ENCODE measurements at regions not wholly inside any gene's neighbourhood (a gene's known extent, or its start where the extent isn't known, plus 50 kb on each side); places are given as distances from the start of the nearest gene placed in this dataset.

DNA sequence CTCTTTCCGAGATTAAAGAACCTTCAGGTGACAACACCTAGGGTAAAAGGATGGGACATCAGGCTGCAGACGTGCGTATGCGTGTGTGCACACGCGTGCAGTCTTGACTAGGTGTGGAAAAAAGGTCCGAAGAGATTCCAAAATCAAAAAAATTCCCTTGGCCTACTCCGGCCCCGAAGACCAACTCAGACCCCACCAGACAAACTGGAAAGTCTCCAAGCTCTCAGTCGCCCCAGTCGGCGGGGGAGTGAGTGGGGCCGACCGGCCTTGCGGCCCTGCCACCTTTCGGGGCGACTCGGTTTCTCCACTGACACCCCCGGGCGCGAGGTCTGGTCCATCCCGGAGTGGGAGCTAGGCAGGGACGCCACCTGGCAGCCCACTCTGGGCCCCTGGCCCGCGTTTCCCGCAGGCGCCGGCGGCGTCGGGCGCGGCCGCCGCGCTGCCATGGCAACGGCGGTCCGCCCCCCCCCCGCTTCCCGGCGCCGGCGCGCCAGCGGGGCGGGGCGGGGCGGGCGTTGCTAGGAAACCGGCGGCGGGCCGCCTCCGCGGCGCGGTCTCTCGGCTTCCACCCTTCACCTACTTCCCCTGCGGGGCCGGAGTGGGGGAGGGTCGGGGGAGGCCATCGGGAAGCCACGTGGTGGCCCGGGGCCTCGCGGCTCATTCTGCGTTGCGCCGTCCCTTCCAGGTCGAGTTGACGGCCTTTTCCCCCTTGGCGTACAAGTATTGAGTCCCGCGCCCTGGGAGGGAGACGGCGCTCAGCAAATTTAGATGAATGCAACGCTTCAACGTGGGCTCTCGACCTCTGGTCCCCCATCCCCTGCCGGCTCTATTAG is 253.1 kb downstream of the EFCAB11 start:
- WGBS, 2 donors = 3 to 6% methylated on average over 51 to 73 of the region's 81 CpGs
- intact Hi-C loops (cut with DNase I) = loop anchor here in 6 of 10 donors (2.0 to 10.0 kb wide), 6 partner anchors 77 to 287 kb away; partner anchors contain the start of gene FOXN3 (in 4 of the 6)
- peak; percentile 92 for DNase-seq

GRCh38 chr14:89700801-89701200 is 253.7 kb downstream of the EFCAB11 start:
- Histone ChIP-seq H3K27me3 (no peaks in the 10 kb centered on the region), H3K4me1 (peaks cover 2 to 22% (median 17%) of the 10 kb centered on the region in 9 donors), H3K9me3 (peaks cover 0 to 7% (median 0%) of the 10 kb centered on the region in 11 donors), H3K36me3 (no peaks in the 10 kb centered on the region), H3K27ac (peak overlapping the region in 7 of 10 donors; percentile 49 to 89 (median 72)), H3K4me3 (peak overlapping the region in 9 of 10 donors; percentile 46 to 70 (median 65))
- 36 to 46% methylated on average over 12 of the region's 12 CpGs for WGBS, 2 donors
- no peak for ATAC-seq
- TF ChIP-seq, protein P1, sequence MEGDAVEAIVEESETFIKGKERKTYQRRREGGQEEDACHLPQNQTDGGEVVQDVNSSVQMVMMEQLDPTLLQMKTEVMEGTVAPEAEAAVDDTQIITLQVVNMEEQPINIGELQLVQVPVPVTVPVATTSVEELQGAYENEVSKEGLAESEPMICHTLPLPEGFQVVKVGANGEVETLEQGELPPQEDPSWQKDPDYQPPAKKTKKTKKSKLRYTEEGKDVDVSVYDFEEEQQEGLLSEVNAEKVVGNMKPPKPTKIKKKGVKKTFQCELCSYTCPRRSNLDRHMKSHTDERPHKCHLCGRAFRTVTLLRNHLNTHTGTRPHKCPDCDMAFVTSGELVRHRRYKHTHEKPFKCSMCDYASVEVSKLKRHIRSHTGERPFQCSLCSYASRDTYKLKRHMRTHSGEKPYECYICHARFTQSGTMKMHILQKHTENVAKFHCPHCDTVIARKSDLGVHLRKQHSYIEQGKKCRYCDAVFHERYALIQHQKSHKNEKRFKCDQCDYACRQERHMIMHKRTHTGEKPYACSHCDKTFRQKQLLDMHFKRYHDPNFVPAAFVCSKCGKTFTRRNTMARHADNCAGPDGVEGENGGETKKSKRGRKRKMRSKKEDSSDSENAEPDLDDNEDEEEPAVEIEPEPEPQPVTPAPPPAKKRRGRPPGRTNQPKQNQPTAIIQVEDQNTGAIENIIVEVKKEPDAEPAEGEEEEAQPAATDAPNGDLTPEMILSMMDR (IDR thresholded peaks at IDR 0.05) = no peak
- intact Hi-C loops (cut with DNase I) = loop anchor here in 6 of 10 donors (2.0 to 10.0 kb wide), 6 partner anchors 76 to 286 kb away; partner anchors contain the start of gene FOXN3 (in 4 of the 6)
- DNase-seq = no peak

More for the DNA sequence above, 253.1 kb downstream of the EFCAB11 start:
- peak overlapping the region; percentile 14 to 70 (median 64) for H3K4me3 ChIP-seq
- ATAC-seq = peak; percentile 92 to 98 (median 97)
- H3K9me3 ChIP-seq = peaks cover 0 to 7% (median 0%) of the 10 kb centered on the region in 11 donors
- no peaks in the 10 kb centered on the region for H3K27me3 ChIP-seq
- peaks cover 2 to 22% (median 17%) of the 10 kb centered on the region in 9 donors for H3K4me1 ChIP-seq
- H3K27ac ChIP-seq = peak overlapping the region; percentile 71 to 90 (median 86)
- TF ChIP-seq, protein P1 (IDR thresholded peaks at IDR 0.05) = no peak
- H3K36me3 ChIP-seq = no peaks in the 10 kb centered on the region

DNA sequence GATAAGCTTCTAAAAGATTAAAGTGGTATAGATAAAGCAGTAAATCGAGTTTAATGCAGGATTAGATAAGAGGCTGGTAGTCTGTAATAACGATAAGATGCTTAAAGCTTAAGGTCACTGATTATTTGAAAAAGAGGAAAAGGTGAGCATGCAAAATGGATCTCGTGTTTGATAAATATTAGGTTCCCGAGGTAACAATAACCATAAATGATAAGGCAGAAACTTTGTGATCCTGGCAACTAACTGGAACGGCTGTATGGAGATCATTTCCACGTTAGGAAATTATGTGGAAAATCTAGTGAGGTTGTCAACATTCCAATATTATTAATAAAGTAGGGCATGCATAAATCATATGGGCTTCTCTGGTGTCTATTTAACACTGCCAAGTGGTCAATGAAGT is 255.5 kb downstream of the EFCAB11 start:
- intact Hi-C loops (cut with DNase I) = no loop called here
- no peak for DNase-seq
- H3K27ac ChIP-seq = no peak overlapping the region
- peaks cover 0 to 7% (median 0%) of the 10 kb centered on the region in 11 donors for H3K9me3 ChIP-seq
- no peaks in the 10 kb centered on the region for H3K27me3 ChIP-seq
- no peak overlapping the region for H3K4me3 ChIP-seq
- no peaks in the 10 kb centered on the region for H3K36me3 ChIP-seq
- TF ChIP-seq, protein P1 (IDR thresholded peaks at IDR 0.05) = no peak
- H3K4me1 ChIP-seq = peaks cover 2 to 22% (median 17%) of the 10 kb centered on the region in 9 donors
- no peak for ATAC-seq
- 43 to 52% methylated on average over 6 of the region's 6 CpGs for WGBS, 2 donors

DNA sequence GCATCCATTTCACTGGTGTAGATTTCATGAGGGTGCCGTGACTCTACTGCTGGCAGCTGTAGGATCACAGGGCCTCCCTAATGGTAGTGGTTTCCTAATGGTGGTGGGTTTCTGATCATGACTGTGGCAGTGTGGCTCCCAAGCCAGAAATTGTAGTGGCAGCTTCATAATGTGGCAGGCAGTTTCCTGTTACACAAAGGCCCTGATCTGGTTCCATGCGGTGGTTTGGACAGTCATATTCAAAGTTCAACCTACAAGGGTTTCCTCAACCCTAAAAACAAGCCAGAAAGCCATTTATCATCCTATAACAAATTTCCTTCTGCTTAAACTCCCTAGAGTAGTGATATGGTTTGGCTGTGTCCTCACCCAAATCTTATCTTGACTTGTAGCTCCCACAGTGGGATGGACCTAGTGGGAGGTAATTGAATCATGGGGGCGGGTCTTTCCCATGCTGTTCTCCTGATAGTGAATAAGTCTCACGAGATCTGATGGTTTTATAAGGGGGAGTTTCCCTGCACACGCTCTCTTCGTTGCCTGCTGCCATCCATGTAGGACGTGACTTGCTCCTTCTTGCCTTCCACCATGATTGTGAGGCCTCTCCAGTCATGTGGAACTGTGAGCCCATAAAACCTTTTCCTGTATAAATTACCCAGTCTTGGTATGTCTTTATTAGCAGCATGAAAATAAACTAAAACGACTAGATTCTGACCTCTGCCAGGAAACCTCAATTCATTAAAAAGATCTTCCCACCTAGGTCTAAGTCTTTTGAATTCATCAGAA is 257.1 kb downstream of the EFCAB11 start:
- TF ChIP-seq, protein P1 (IDR thresholded peaks at IDR 0.05) = no peak
- Histone ChIP-seq H3K27me3 (no peaks in the 10 kb centered on the region), H3K9me3 (no peaks in the 10 kb centered on the region), H3K27ac (no peak overlapping the region), H3K4me1 (peaks cover 2 to 17% (median 15%) of the 10 kb centered on the region in 9 donors), H3K36me3 (no peaks in the 10 kb centered on the region), H3K4me3 (no peak overlapping the region)
- 88 to 89% methylated on average over 8 of the region's 8 CpGs for WGBS, 2 donors
- no peak for ATAC-seq
- no peak for DNase-seq
- intact Hi-C loops (cut with DNase I) = no loop called here
